CD14-positive monocyte (primary cell): ENCODE measurements at regions not wholly inside any gene's neighbourhood (a gene's known extent, or its start where the extent isn't known, plus 50 kb on each side); places are given as distances from the start of the nearest gene placed in this dataset.

Source experiments
- DNase-seq, 3 donors: peaks; one replicate each; pipeline ENCODE4 v3.0.0-alpha.2; 2011 to 2022
- H2AFZ ChIP-seq: 2 replicates; pipeline ENCODE4 v1.6.0; 2012; ENCODE audit warnings: mild to moderate bottlenecking, low read depth, low read length, inconsistent platforms; ENCODE audit not compliant: insufficient read depth, poor library complexity, severe bottlenecking
- H3K27ac ChIP-seq, 2 donors: 1 replicate in 1 of 2; 2 replicates in 1 of 2; pipeline ENCODE4 v1.5.1; 2012 to 2013; ENCODE audit warnings: low read length in 2 of 2, control low read depth in 1 of 2, inconsistent platforms in 1 of 2, low read depth in 1 of 2, mild to moderate bottlenecking in 1 of 2
- H3K27me3 ChIP-seq, 2 donors: one replicate each; pipeline versions ENCODE4 v1.6.0 to v1.6.1; 2011 to 2013; ENCODE audit warnings: low read length in 2 of 2; ENCODE audit not compliant: control insufficient read depth in 2 of 2, insufficient read depth in 2 of 2
- H3K36me3 ChIP-seq, 2 donors: replicated peaks in 1 of 2; 1 replicate in 1 of 2; 2 replicates in 1 of 2; pipeline versions ENCODE4 v1.5.1 to v1.6.1; 2012 to 2013; ENCODE audit warnings: low read length in 2 of 2, control low read depth in 1 of 2, inconsistent platforms in 1 of 2, mild to moderate bottlenecking in 1 of 2; ENCODE audit not compliant: insufficient read depth in 2 of 2, control insufficient read depth in 1 of 2
- H3K4me1 ChIP-seq, 2 donors: 1 replicate in 1 of 2; 2 replicates in 1 of 2; pipeline versions ENCODE4 v1.5.1 to v1.6.1; 2012 to 2013; ENCODE audit warnings: low read length in 2 of 2, control low read depth in 1 of 2, inconsistent platforms in 1 of 2, mild to moderate bottlenecking in 1 of 2, moderate library complexity in 1 of 2; ENCODE audit not compliant: insufficient read depth in 2 of 2, control insufficient read depth in 1 of 2
- H3K4me2 ChIP-seq: replicated peaks from 2 replicates; pipeline ENCODE3; 2012; ENCODE audit warnings: low read length, moderate library complexity, mild to moderate bottlenecking; ENCODE audit not compliant: poor library complexity, severe bottlenecking; ENCODE audit errors: extremely low read depth
- H3K4me3 ChIP-seq, 3 experiments: fragments of 200-600 bp in 1 of 3; sonication (generic) in 1 of 3; replicated peaks in 1 of 3; 1 replicate in 2 of 3; 2 replicates in 1 of 3; pipeline ENCODE4 v1.5.1; 2011 to 2013; ENCODE audit warnings: low read length in 3 of 3, mild to moderate bottlenecking in 3 of 3, control low read depth in 2 of 3, low read depth in 2 of 3, inconsistent platforms in 1 of 3, moderate library complexity in 1 of 3
- H3K79me2 ChIP-seq: 2 replicates; pipeline ENCODE4 v1.6.0; 2012; ENCODE audit warnings: mild to moderate bottlenecking, control low read depth, inconsistent platforms, low read length, moderate library complexity; ENCODE audit not compliant: insufficient read depth
- H3K9ac ChIP-seq: 2 replicates; pipeline ENCODE4 v1.6.0; 2017; ENCODE audit warnings: low read length, mild to moderate bottlenecking; ENCODE audit not compliant: insufficient read depth, poor library complexity, severe bottlenecking
- H3K9me3 ChIP-seq, 2 donors: replicated peaks in 1 of 2; 1 replicate in 1 of 2; 2 replicates in 1 of 2; pipeline versions ENCODE4 v1.5.1 to v1.6.1; 2012 to 2013; ENCODE audit warnings: low read length in 2 of 2, control low read depth in 1 of 2; ENCODE audit not compliant: control insufficient read depth in 1 of 2, insufficient read depth in 1 of 2
- H4K20me1 ChIP-seq: 2 replicates; pipeline ENCODE4 v1.6.0; 2012; ENCODE audit warnings: mild to moderate bottlenecking, low read length, control low read depth, moderate library complexity; ENCODE audit not compliant: insufficient read depth
- H3K27ac Mint-ChIP-seq, 7 donors: one replicate each; pipeline ENCODE4 v1.8.0; 2020; ENCODE audit warnings: mild to moderate bottlenecking in 7 of 7, mixed read lengths in 7 of 7, moderate library complexity in 6 of 7, inconsistent platforms in 2 of 7
- H3K27me3 Mint-ChIP-seq, 3 donors: one replicate each; pipeline ENCODE4 v1.8.0; 2021 to 2022; ENCODE audit warnings: low read depth in 3 of 3, mild to moderate bottlenecking in 3 of 3, mixed read lengths in 3 of 3, moderate library complexity in 3 of 3, inconsistent platforms in 1 of 3
- H3K36me3 Mint-ChIP-seq, 2 donors: one replicate each; pipeline ENCODE4 v1.8.0; 2020; ENCODE audit warnings: mixed read lengths in 2 of 2, inconsistent platforms in 1 of 2, mild to moderate bottlenecking in 1 of 2
- H3K4me1 Mint-ChIP-seq: one replicate; pipeline ENCODE4 v1.8.0; 2020; ENCODE audit warnings: mild to moderate bottlenecking, mixed read lengths
- H3K4me3 Mint-ChIP-seq, 2 donors: one replicate each; pipeline ENCODE4 v1.8.0; 2020; ENCODE audit warnings: mild to moderate bottlenecking in 2 of 2, mixed read lengths in 2 of 2, moderate library complexity in 1 of 2
- H3K9me3 Mint-ChIP-seq, 7 donors: one replicate each; pipeline ENCODE4 v1.8.0; 2020 to 2022; ENCODE audit warnings: mixed read lengths in 7 of 7, mild to moderate bottlenecking in 6 of 7, moderate library complexity in 6 of 7, inconsistent platforms in 2 of 7
- WGBS: methylation state at CpG from one replicate; pipeline ENCODE4 v1.1.5; 2013; ENCODE audit warnings: missing lambda C conversion rate; ENCODE audit not compliant: insufficient coverage; 5-methylcytosine and 5-hydroxymethylcytosine counted together
- intact Hi-C, 2 donors: fragments of 100-400 bp; cut with micrococcal nuclease; formaldehyde crosslinking; loops; one replicate each; pipeline versions ENCODE4 v1.15.0 to v1.15.1; 2023
- TF ChIP-seq, protein P1 (sequence below): fragments of 200-600 bp; IDR thresholded peaks from one replicate; pipeline ENCODE4 v1.8.0; 2022; ENCODE audit warnings: antibody characterized with exemption, mild to moderate bottlenecking

DNA sequence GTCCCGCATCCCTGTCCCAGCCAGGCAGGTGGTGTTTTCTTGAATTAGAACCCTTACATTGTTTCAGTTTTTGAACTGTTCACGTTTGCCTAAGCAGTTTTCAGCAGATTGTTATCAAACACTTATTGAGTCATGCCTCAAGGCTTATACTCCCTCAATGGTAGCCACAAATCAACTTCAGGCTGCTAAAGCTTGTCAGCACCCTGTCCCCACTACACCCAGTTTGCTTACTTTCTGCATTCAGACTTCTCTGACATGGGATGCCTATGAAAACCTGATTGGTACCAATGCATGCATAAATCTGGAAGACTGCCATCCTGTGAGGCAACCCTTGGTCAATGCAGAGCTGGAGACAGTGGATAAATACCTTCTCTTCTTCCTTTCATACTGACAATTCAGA, 225.4 kb downstream of the BTG1 start:
- TF ChIP-seq, protein P1, sequence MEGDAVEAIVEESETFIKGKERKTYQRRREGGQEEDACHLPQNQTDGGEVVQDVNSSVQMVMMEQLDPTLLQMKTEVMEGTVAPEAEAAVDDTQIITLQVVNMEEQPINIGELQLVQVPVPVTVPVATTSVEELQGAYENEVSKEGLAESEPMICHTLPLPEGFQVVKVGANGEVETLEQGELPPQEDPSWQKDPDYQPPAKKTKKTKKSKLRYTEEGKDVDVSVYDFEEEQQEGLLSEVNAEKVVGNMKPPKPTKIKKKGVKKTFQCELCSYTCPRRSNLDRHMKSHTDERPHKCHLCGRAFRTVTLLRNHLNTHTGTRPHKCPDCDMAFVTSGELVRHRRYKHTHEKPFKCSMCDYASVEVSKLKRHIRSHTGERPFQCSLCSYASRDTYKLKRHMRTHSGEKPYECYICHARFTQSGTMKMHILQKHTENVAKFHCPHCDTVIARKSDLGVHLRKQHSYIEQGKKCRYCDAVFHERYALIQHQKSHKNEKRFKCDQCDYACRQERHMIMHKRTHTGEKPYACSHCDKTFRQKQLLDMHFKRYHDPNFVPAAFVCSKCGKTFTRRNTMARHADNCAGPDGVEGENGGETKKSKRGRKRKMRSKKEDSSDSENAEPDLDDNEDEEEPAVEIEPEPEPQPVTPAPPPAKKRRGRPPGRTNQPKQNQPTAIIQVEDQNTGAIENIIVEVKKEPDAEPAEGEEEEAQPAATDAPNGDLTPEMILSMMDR: no peak
- no peaks in the 10 kb centered on the region for H3K27me3 ChIP-seq
- H3K27me3 Mint-ChIP-seq: peaks cover 0 to 5% (median 0%) of the 10 kb centered on the region in 3 donors
- intact Hi-C loops: no loop called here
- no peaks in the 10 kb centered on the region for H3K79me2 ChIP-seq
- no peak overlapping the region for H3K27ac Mint-ChIP-seq
- no peak overlapping the region for H3K4me3 Mint-ChIP-seq
- H3K27ac ChIP-seq: no peak overlapping the region
- H4K20me1 ChIP-seq: no peaks in the 10 kb centered on the region
- H3K9ac ChIP-seq: no peak overlapping the region
- no peaks in the 10 kb centered on the region for H3K36me3 ChIP-seq
- peaks cover 0 to 12% of the 10 kb centered on the region in 2 donors for H3K9me3 ChIP-seq
- H3K4me3 ChIP-seq: no peak overlapping the region
- no peaks in the 10 kb centered on the region for H3K4me1 Mint-ChIP-seq
- WGBS: 100% methylated on average over 1 of the region's 2 CpGs
- no peak overlapping the region for H2AFZ ChIP-seq
- peaks cover 4 to 20% (median 10%) of the 10 kb centered on the region in 7 donors for H3K9me3 Mint-ChIP-seq
- no peaks in the 10 kb centered on the region for H3K4me1 ChIP-seq
- H3K36me3 Mint-ChIP-seq: no peaks in the 10 kb centered on the region
- no peak for DNase-seq
- H3K4me2 ChIP-seq: no peak overlapping the region

DNA sequence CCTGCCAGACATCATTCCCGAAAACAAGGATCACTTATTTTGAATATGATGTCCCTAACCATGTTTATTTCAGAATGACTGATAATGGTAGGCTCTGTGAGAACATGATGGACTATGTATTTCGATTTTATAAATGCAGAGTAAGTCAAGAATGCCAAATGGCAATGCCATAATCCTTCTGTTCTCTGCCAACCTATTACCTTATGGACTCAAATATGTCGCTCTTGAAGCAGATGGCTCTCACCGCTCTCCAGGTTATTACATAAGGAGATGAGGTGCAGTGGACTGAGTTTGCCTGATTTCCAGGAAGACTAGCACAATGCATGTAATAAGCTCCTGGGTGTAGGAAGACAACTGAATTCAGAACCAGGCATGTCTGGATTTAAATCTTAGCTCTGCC, 227.2 kb downstream of the BTG1 start:
- intact Hi-C loops: no loop called here
- WGBS: no CpG with 5 or more reads among the region's 4 CpGs
- no peak overlapping the region for H3K27ac ChIP-seq
- no peak overlapping the region for H3K27ac Mint-ChIP-seq
- peaks cover 0 to 6% (median 0%) of the 10 kb centered on the region in 3 donors for H3K27me3 Mint-ChIP-seq
- TF ChIP-seq, protein P1: no peak
- H3K4me1 Mint-ChIP-seq: no peaks in the 10 kb centered on the region
- no peak for DNase-seq
- peaks cover 0 to 8% (median 5%) of the 10 kb centered on the region in 7 donors for H3K9me3 Mint-ChIP-seq
- no peak overlapping the region for H3K4me3 Mint-ChIP-seq
- no peaks in the 10 kb centered on the region for H3K79me2 ChIP-seq
- H3K4me2 ChIP-seq: no peak overlapping the region
- no peaks in the 10 kb centered on the region for H3K27me3 ChIP-seq
- no peaks in the 10 kb centered on the region for H4K20me1 ChIP-seq
- no peak overlapping the region for H2AFZ ChIP-seq
- peaks cover 0 to 2% of the 10 kb centered on the region in 2 donors for H3K9me3 ChIP-seq
- H3K36me3 Mint-ChIP-seq: no peaks in the 10 kb centered on the region
- no peaks in the 10 kb centered on the region for H3K4me1 ChIP-seq
- no peak overlapping the region for H3K4me3 ChIP-seq
- H3K36me3 ChIP-seq: no peaks in the 10 kb centered on the region
- no peak overlapping the region for H3K9ac ChIP-seq
